ENCODE measurements at regions not wholly inside any gene's neighbourhood (a gene's known extent, or its start where the extent isn't known, plus 50 kb on each side); places are given as distances from the start of the nearest gene placed in this dataset.

- TF ChIP-seq RAD21 (IDR thresholded peaks at IDR 0.05; ENCODE audit: low read depth) (no peak), EZH2 (IDR thresholded peaks at IDR 0.05) (no peak), CTCF (IDR thresholded peaks at IDR 0.05 in 2 of 3, conservative IDR thresholded peaks at IDR 0.05 in 1 of 3; ENCODE audit: borderline replicate concordance in 1 of 3, insufficient read depth in 1 of 3, low read depth in 2 of 3, low read length in 2 of 3) (no peak), POLR2A (IDR thresholded peaks at IDR 0.05; ENCODE audit: borderline replicate concordance, extremely low read depth, insufficient read depth, insufficient read length) (no peak), YY1 (IDR thresholded peaks at IDR 0.05; ENCODE audit: extremely low read depth, insufficient replicate concordance, low read depth, low read length) (no peak), POLR2AphosphoS5 (IDR thresholded peaks at IDR 0.05; ENCODE audit: low read depth, low read length) (no peak)
These were observed 143.8 kb downstream of the RNF152 start for GRCh38 chr18:61749031-61749430.

All from HCT116 (cell line).